Upper lobe of left lung (tissue), 6 donors: ENCODE measurements at regions not wholly inside any gene's neighbourhood (a gene's known extent, or its start where the extent isn't known, plus 50 kb on each side); places are given as distances from the start of the nearest gene placed in this dataset.

Source experiments
- ATAC-seq, 2 donors: fragments of 200-7000 bp; cut with Tn5 transposase; one replicate each; pipeline ENCODE4 v1.9.1; 2022; ENCODE audit warnings: mild to moderate bottlenecking in 2 of 2, moderate library complexity in 2 of 2; ENCODE audit not compliant: low FRiP score in 2 of 2
- DNase-seq, 2 donors: peaks; one replicate each; pipeline ENCODE4 v3.0.0-alpha.2; 2019 to 2020
- H3K27ac ChIP-seq, 4 donors: fragments of 200-600 bp; sonication (generic); one replicate each; pipeline ENCODE4 v1.5.1; 2016 to 2019
- H3K27me3 ChIP-seq, 4 donors: fragments of 200-600 bp; sonication (generic); one replicate each; pipeline ENCODE4 v1.5.1; 2017 to 2019
- H3K36me3 ChIP-seq, 4 donors: fragments of 200-600 bp; sonication (generic); one replicate each; pipeline ENCODE4 v1.5.1; 2016 to 2019
- H3K4me1 ChIP-seq, 4 donors: fragments of 200-600 bp; sonication (generic); one replicate each; pipeline ENCODE4 v1.5.1; 2018 to 2019
- H3K4me3 ChIP-seq, 4 donors: fragments of 200-600 bp; sonication (generic); one replicate each; pipeline ENCODE4 v1.5.1; 2017 to 2019; ENCODE audit warnings: mild to moderate bottlenecking in 2 of 4, moderate library complexity in 1 of 4
- H3K9me3 ChIP-seq, 4 donors: fragments of 200-600 bp; sonication (generic); one replicate each; pipeline ENCODE4 v1.5.1; 2018 to 2019
- EP300 ChIP-seq, 4 donors: sonication (generic); formaldehyde crosslinking; IDR thresholded peaks; one replicate each; pipeline ENCODE4 v1.5.1; 2017; ENCODE audit warnings: antibody characterized with exemption in 4 of 4, control low read depth in 2 of 4
- POLR2A ChIP-seq, 4 donors: fragments of 450-650 bp; IDR thresholded peaks; one replicate each; pipeline ENCODE4 v1.5.1; 2016 to 2017; ENCODE audit warnings: antibody characterized with exemption in 4 of 4, mild to moderate bottlenecking in 2 of 4
- POLR2AphosphoS5 ChIP-seq, 2 donors: sonication (generic); formaldehyde crosslinking; IDR thresholded peaks; one replicate each; pipeline ENCODE4 v1.5.1; 2017; ENCODE audit warnings: antibody characterized with exemption in 2 of 2
- WGBS, 2 donors: methylation state at CpG; one replicate each; pipeline ENCODE4 v1.1.5; 2017 to 2018; 5-methylcytosine and 5-hydroxymethylcytosine counted together
- TF ChIP-seq, protein P1 (sequence below), 6 experiments: fragments of 450-650 bp in 4 of 6; fragments of 200-600 bp in 2 of 6; sonication (generic) in 2 of 6; IDR thresholded peaks; one replicate each; pipeline ENCODE4 v1.5.1; 2016 to 2019; ENCODE audit warnings: antibody characterized with exemption in 6 of 6
- donor health status: DM: no; HTN: no; CAD: no; lungs with moderate emphysema.
- donor health status: DM: no; HTN: yes; CAD: no; lungs with severe emphysema.

DNA sequence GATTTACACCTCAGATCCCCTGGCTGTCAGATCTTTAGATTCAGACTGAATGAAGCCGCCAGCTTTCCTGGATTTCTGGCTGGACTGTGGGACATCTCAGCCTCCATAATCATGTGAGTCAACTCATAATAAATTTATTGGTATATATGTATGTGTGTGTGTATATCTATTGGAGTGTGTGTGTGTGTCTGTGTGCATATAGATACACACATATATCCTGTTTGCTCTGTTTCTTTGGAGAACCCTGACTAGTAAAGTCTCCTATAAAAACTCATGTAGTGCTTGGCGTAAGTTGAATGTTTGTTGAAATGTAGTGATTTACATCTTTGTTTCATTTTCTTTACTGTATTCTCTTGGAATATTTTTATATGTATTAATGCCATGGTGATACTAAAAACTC lies 499.5 kb upstream of the KLF12 start:
- Histone ChIP-seq H3K9me3 (no peaks in the 10 kb centered on the region), H3K4me1 (no peaks in the 10 kb centered on the region), H3K36me3 (no peaks in the 10 kb centered on the region), H3K27me3 (no peaks in the 10 kb centered on the region), H3K27ac (no peak overlapping the region), H3K4me3 (no peak overlapping the region)
- no peak for TF ChIP-seq EP300 (IDR thresholded peaks at IDR 0.05)
- TF ChIP-seq, protein P1, sequence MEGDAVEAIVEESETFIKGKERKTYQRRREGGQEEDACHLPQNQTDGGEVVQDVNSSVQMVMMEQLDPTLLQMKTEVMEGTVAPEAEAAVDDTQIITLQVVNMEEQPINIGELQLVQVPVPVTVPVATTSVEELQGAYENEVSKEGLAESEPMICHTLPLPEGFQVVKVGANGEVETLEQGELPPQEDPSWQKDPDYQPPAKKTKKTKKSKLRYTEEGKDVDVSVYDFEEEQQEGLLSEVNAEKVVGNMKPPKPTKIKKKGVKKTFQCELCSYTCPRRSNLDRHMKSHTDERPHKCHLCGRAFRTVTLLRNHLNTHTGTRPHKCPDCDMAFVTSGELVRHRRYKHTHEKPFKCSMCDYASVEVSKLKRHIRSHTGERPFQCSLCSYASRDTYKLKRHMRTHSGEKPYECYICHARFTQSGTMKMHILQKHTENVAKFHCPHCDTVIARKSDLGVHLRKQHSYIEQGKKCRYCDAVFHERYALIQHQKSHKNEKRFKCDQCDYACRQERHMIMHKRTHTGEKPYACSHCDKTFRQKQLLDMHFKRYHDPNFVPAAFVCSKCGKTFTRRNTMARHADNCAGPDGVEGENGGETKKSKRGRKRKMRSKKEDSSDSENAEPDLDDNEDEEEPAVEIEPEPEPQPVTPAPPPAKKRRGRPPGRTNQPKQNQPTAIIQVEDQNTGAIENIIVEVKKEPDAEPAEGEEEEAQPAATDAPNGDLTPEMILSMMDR (IDR thresholded peaks at IDR 0.05) = no peak
- 95 to 96% methylated on average over 2 of the region's 2 CpGs for WGBS, 2 donors
- no peak for DNase-seq
- ATAC-seq = no peak

DNA sequence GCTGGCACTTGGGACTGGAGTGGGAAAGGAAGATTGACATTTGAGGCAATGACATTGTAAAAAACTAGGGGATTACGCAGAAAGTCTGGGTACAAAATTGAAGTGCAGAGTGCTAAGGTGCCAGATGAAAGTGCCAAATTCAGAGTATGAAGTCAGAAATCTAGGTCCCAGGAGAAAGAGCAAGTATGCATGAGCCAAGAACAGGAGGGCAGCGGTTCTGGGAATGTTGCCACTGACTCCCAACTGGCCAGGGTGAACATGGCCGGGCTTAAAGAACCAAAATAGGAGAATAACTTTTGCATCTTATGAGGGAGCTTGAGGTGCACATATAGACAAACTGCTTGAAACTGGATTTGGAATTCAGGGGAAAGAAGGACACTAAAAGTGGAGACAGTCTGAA lies 495.8 kb upstream of the KLF12 start:
- Histone ChIP-seq H3K4me3 (no peak overlapping the region), H3K9me3 (no peaks in the 10 kb centered on the region), H3K27ac (no peak overlapping the region), H3K4me1 (no peaks in the 10 kb centered on the region), H3K36me3 (no peaks in the 10 kb centered on the region), H3K27me3 (no peaks in the 10 kb centered on the region)
- TF ChIP-seq POLR2A (IDR thresholded peaks at IDR 0.05) = no peak
- TF ChIP-seq POLR2AphosphoS5 (IDR thresholded peaks at IDR 0.05) = no peak
- no peak for TF ChIP-seq EP300 (IDR thresholded peaks at IDR 0.05)
- TF ChIP-seq, protein P1 (IDR thresholded peaks at IDR 0.05) = no peak
- no peak for DNase-seq
- ATAC-seq = no peak
- WGBS, 2 donors = 85 to 91% methylated on average over 3 of the region's 3 CpGs

DNA sequence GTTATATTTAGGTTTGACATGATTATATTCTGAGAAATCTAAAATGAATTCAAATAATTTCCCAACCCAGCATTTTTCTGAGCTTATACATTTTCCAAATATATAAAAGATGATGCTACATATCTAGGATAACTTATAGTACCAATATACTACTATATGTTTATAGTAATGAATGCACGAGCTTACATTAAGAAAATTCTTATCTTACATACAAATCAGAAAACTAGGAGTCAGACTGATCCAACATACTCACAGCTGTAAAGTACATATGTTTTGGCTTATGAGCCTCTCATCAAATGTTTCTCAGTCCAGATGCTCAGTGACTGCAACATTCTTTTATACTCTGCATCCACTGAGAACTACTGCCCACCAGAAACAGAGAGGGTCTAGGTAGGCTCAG lies 491.3 kb upstream of the KLF12 start:
- Histone ChIP-seq H3K4me3 (no peak overlapping the region), H3K27ac (no peak overlapping the region), H3K27me3 (no peaks in the 10 kb centered on the region), H3K36me3 (no peaks in the 10 kb centered on the region), H3K4me1 (no peaks in the 10 kb centered on the region), H3K9me3 (no peaks in the 10 kb centered on the region)
- no peak for ATAC-seq
- WGBS, 2 donors = 81 to 82% methylated on average over 1 of the region's 1 CpG
- TF ChIP-seq, protein P1 (IDR thresholded peaks at IDR 0.05) = no peak
- no peak for TF ChIP-seq POLR2AphosphoS5 (IDR thresholded peaks at IDR 0.05)
- TF ChIP-seq POLR2A (IDR thresholded peaks at IDR 0.05) = no peak
- no peak for TF ChIP-seq EP300 (IDR thresholded peaks at IDR 0.05)
- DNase-seq = no peak

DNA sequence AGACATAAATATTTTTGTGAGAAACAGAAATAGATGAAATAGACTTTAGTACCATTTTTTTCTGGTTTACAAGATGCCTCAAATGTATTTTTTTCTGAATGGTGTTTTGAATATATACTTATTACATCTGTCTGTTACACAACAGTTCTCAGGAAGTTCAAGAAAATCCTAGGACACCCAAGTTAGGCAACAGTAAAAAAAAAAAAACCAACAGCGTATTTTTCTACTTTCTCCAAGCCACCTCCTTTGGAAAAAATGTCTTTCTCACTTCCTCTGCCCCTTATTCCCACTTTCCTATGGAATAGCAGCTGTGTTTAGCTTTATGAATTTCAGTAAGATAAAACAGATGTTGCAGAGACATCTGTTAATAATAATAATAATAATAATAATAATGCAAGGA lies 489.6 kb upstream of the KLF12 start:
- WGBS, 2 donors = 66 to 70% methylated on average over 1 of the region's 1 CpG
- H3K4me3 ChIP-seq = no peak overlapping the region
- H3K4me1 ChIP-seq = no peaks in the 10 kb centered on the region
- TF ChIP-seq, protein P1 (IDR thresholded peaks at IDR 0.05) = no peak
- TF ChIP-seq EP300 (IDR thresholded peaks at IDR 0.05) (no peak), POLR2AphosphoS5 (IDR thresholded peaks at IDR 0.05) (no peak), POLR2A (IDR thresholded peaks at IDR 0.05) (no peak)
- H3K9me3 ChIP-seq = no peaks in the 10 kb centered on the region
- DNase-seq (no peak), ATAC-seq (no peak)
- H3K27me3 ChIP-seq = no peaks in the 10 kb centered on the region
- no peaks in the 10 kb centered on the region for H3K36me3 ChIP-seq
- no peak overlapping the region for H3K27ac ChIP-seq

DNA sequence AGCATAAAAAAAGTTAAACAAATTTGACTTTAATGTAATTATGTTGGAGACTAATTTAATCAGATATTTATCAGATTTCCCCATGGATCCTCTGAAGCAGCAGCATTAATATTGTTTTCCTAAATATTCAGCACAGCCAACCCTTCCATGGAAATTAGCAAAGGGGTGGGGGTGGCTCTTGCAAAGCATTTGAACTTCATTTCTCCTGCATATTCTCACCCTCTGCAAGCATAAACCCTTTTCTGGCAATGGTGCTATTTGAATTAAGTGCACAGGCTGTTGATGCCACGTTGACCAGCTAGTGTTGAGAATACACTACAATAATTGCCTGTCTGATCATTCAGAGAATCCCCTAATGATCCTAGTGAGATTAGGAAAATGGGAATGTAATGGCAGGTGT lies 488.1 kb upstream of the KLF12 start:
- Histone ChIP-seq H3K36me3 (no peaks in the 10 kb centered on the region), H3K9me3 (no peaks in the 10 kb centered on the region), H3K27me3 (no peaks in the 10 kb centered on the region), H3K4me1 (no peaks in the 10 kb centered on the region), H3K27ac (no peak overlapping the region), H3K4me3 (no peak overlapping the region)
- 59 to 76% methylated on average over 1 of the region's 1 CpG for WGBS, 2 donors
- ATAC-seq (no peak), DNase-seq (no peak)
- TF ChIP-seq, protein P1 (IDR thresholded peaks at IDR 0.05) = no peak
- TF ChIP-seq EP300 (IDR thresholded peaks at IDR 0.05) = no peak
- TF ChIP-seq POLR2AphosphoS5 (IDR thresholded peaks at IDR 0.05) = no peak
- TF ChIP-seq POLR2A (IDR thresholded peaks at IDR 0.05) = no peak
